Lung (tissue), 11 donors: ENCODE measurements at regions not wholly inside any gene's neighbourhood (a gene's known extent, or its start where the extent isn't known, plus 50 kb on each side); places are given as distances from the start of the nearest gene placed in this dataset.
A peak's percentile ranks its signal among the peaks of the same experiment; 100 is the strongest.

Experiments
- ATAC-seq: fragments of 200-7000 bp; cut with Tn5 transposase; one replicate; pipeline ENCODE4 v1.9.1; 2020; ENCODE audit warnings: moderate number of reproducible peaks; ENCODE audit not compliant: insufficient read depth, low FRiP score
- DNase-seq, 3 donors: peaks; one replicate each; pipeline ENCODE4 v3.0.0-alpha.2; 2013 to 2017
- H3K27ac ChIP-seq, 2 donors: one replicate each; pipeline ENCODE4 v1.5.1; 2013; ENCODE audit warnings: mild to moderate bottlenecking in 2 of 2, moderate library complexity in 2 of 2, control low read depth in 1 of 2, inconsistent platforms in 1 of 2, low read depth in 1 of 2, low read length in 1 of 2
- H3K27me3 ChIP-seq, 3 donors: one replicate each; pipeline ENCODE4 v1.5.1; 2013; ENCODE audit warnings: low read length in 2 of 3; ENCODE audit not compliant: control insufficient read depth in 3 of 3, insufficient read depth in 3 of 3
- H3K36me3 ChIP-seq, 4 donors: one replicate each; pipeline ENCODE4 v1.5.1; 2013; ENCODE audit warnings: low read length in 4 of 4, mild to moderate bottlenecking in 1 of 4, moderate library complexity in 1 of 4; ENCODE audit not compliant: control insufficient read depth in 4 of 4, insufficient read depth in 4 of 4
- H3K4me1 ChIP-seq, 5 donors: one replicate each; pipeline ENCODE4 v1.5.1; 2013; ENCODE audit warnings: low read length in 5 of 5, mild to moderate bottlenecking in 2 of 5, moderate library complexity in 1 of 5; ENCODE audit not compliant: control insufficient read depth in 5 of 5, insufficient read depth in 5 of 5
- H3K4me3 ChIP-seq: one replicate; pipeline ENCODE4 v1.5.1; 2013; ENCODE audit warnings: mild to moderate bottlenecking, control low read depth, moderate library complexity
- H3K9ac ChIP-seq, 2 donors: one replicate each; pipeline ENCODE4 v1.5.1; 2013; ENCODE audit warnings: low read length in 2 of 2, control low read depth in 1 of 2; ENCODE audit not compliant: insufficient read depth in 1 of 2
- H3K9me3 ChIP-seq, 4 donors: one replicate each; pipeline ENCODE4 v1.5.1; 2013; ENCODE audit warnings: low read length in 3 of 4, mild to moderate bottlenecking in 1 of 4, moderate library complexity in 1 of 4; ENCODE audit not compliant: control insufficient read depth in 4 of 4, insufficient read depth in 3 of 4
- WGBS, 2 donors: extraction: QIAGEN DNeasy Blood & Tissue Kit; methylation state at CpG; one replicate each; pipeline ENCODE4 v1.1.7; 2013; 5-methylcytosine and 5-hydroxymethylcytosine counted together
- TF ChIP-seq, protein P1 (sequence below): IDR thresholded peaks from 2 replicates; pipeline ENCODE4 v1.5.1; 2012; ENCODE audit warnings: mild to moderate bottlenecking; ENCODE audit errors: control extremely low read depth, extremely low read depth
- donor health status: control.
- donor health status: control.
- donor health status: Bipolar disorder and iron deficiency.
- donor health status: healthy.
- donor health status: DM: yes; HTN: yes; CAD: no.

DNA sequence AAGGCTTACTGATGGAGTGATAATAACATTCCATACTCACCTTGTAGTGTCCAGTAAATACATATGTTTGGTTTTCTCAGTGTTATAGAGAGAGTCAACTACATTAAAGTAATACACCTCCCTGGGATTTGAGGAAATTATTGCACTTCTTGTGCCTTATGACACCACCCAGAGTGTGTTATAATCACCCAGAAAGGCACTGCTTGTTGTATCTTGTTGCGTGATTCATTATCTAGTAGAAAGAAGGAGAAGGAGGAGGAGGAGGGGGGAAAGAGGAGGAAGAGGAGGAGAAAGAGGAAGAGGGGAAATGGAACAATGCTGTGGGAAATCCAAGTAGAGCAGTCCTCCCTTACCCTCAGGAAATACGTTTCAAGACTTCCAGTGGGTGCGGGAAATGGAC is 661.8 kb upstream of the WWC1 start:
- no peaks in the 10 kb centered on the region for H3K9me3 ChIP-seq
- TF ChIP-seq, protein P1, sequence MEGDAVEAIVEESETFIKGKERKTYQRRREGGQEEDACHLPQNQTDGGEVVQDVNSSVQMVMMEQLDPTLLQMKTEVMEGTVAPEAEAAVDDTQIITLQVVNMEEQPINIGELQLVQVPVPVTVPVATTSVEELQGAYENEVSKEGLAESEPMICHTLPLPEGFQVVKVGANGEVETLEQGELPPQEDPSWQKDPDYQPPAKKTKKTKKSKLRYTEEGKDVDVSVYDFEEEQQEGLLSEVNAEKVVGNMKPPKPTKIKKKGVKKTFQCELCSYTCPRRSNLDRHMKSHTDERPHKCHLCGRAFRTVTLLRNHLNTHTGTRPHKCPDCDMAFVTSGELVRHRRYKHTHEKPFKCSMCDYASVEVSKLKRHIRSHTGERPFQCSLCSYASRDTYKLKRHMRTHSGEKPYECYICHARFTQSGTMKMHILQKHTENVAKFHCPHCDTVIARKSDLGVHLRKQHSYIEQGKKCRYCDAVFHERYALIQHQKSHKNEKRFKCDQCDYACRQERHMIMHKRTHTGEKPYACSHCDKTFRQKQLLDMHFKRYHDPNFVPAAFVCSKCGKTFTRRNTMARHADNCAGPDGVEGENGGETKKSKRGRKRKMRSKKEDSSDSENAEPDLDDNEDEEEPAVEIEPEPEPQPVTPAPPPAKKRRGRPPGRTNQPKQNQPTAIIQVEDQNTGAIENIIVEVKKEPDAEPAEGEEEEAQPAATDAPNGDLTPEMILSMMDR: no peak
- DNase-seq (no peak), ATAC-seq (no peak)
- no peak overlapping the region for H3K4me3 ChIP-seq
- H3K27ac ChIP-seq: no peak overlapping the region
- no peaks in the 10 kb centered on the region for H3K36me3 ChIP-seq
- H3K27me3 ChIP-seq: no peaks in the 10 kb centered on the region
- 74 to 84% methylated on average over 3 of the region's 3 CpGs for WGBS, 2 donors
- H3K4me1 ChIP-seq: peaks cover 0 to 14% (median 0%) of the 10 kb centered on the region in 5 donors
- H3K9ac ChIP-seq: no peak overlapping the region

- Histone ChIP-seq H3K4me1 (peaks cover 0 to 14% (median 0%) of the 10 kb centered on the region in 5 donors), H3K9ac (no peak overlapping the region), H3K27ac (no peak overlapping the region), H3K36me3 (no peaks in the 10 kb centered on the region), H3K9me3 (no peaks in the 10 kb centered on the region), H3K27me3 (no peaks in the 10 kb centered on the region), H3K4me3 (no peak overlapping the region)
- TF ChIP-seq, protein P1: no peak
- no peak for DNase-seq
- WGBS, 2 donors: 82 to 86% methylated on average over 7 of the region's 7 CpGs
- no peak for ATAC-seq
Observed at GRCh38 chr5:167631191-167631590, 660.3 kb upstream of the WWC1 start.

- Histone ChIP-seq H3K27me3 (no peaks in the 10 kb centered on the region), H3K9me3 (no peaks in the 10 kb centered on the region), H3K27ac (no peak overlapping the region), H3K9ac (no peak overlapping the region), H3K4me3 (no peak overlapping the region), H3K36me3 (no peaks in the 10 kb centered on the region), H3K4me1 (peaks cover 0 to 17% (median 0%) of the 10 kb centered on the region in 5 donors)
- TF ChIP-seq, protein P1: no peak
- no peak for ATAC-seq
- 59 to 70% methylated on average over 3 of the region's 3 CpGs for WGBS, 2 donors
- DNase-seq: no peak
Observed at GRCh38 chr5:167633114-167633513, 658.3 kb upstream of the WWC1 start.

DNA sequence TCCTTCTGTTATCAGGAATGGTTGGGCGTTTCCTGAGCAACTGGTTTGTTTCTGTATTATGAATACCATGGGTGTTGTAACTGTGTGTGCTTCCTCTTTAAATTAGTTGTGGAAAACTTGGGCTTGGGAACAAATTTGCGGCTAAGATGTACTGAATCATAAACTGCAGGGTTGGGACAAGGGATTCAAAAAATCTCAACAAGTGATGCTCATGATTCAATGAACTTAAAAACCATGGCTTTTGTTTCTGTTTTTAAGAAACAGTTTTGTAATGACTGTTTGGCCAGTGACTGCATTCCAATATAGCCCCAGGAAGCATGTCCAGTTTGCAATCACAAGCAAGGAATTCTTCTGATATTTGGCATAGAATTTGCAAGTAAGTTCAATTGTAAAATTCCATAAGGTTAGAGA is 657.5 kb upstream of the WWC1 start:
- Histone ChIP-seq H3K27me3 (no peaks in the 10 kb centered on the region), H3K9ac (no peak overlapping the region), H3K4me1 (peaks cover 0 to 25% (median 0%) of the 10 kb centered on the region in 5 donors), H3K36me3 (no peaks in the 10 kb centered on the region), H3K27ac (no peak overlapping the region), H3K9me3 (no peaks in the 10 kb centered on the region), H3K4me3 (no peak overlapping the region)
- ATAC-seq (no peak), DNase-seq (peak in 2 of 3 donors; percentile 39 to 42)
- WGBS, 2 donors: 41 to 47% methylated on average over 2 of the region's 2 CpGs
- TF ChIP-seq, protein P1: no peak
